ENCODE measurements at regions not wholly inside any gene's neighbourhood (a gene's known extent, or its start where the extent isn't known, plus 50 kb on each side); places are given as distances from the start of the nearest gene placed in this dataset.

- TF ChIP-seq CTCF (IDR thresholded peaks at IDR 0.05; ENCODE audit: extremely low read depth in 1 of 2, insufficient read depth in 1 of 2, low read depth in 1 of 2, low read length in 2 of 2) (no peak), POLR2AphosphoS5 (IDR thresholded peaks at IDR 0.05; ENCODE audit: insufficient read depth, low read depth, low read length) (no peak)
Measured at GRCh38 chr5:93255796-93256195, 325.2 kb downstream of the NR2F1-AS1 start.

Data from endothelial cell of umbilical vein (primary cell).